IMR-90 (cell line): ENCODE measurements at regions not wholly inside any gene's neighbourhood (a gene's known extent, or its start where the extent isn't known, plus 50 kb on each side); places are given as distances from the start of the nearest gene placed in this dataset.

Experiments
- CEBPB ChIP-seq: IDR thresholded peaks from 2 replicates; pipeline ENCODE4 v1.6.1; 2012; ENCODE audit warnings: low read depth, low read length, improper control_type of control experiment
- CHD1 ChIP-seq: IDR thresholded peaks from 2 replicates; pipeline ENCODE4 v1.6.1; 2012; ENCODE audit warnings: low read depth, low read length, improper control_type of control experiment
- CTCF ChIP-seq: conservative IDR thresholded peaks from 2 replicates; pipeline ENCODE4 v1.5.1; 2012; ENCODE audit warnings: mild to moderate bottlenecking, low read depth, low read length, improper control_type of control experiment
- NFE2L2 ChIP-seq: fragments of 150-350 bp; IDR thresholded peaks from 2 replicates; pipeline ENCODE4 v1.6.1; 2016; ENCODE audit warnings: low read depth, mild to moderate bottlenecking, low read length
- POLR2A ChIP-seq: IDR thresholded peaks from 2 replicates; pipeline ENCODE4 v1.6.1; 2012; ENCODE audit warnings: mild to moderate bottlenecking, low read depth, low read length
- SMC3 ChIP-seq: fragments of 150-350 bp; IDR thresholded peaks from 2 replicates; pipeline ENCODE4 v1.6.1; 2016; ENCODE audit warnings: low read depth, mild to moderate bottlenecking, antibody characterized with exemption, low read length, moderate library complexity

GRCh38 chr6:28725890-28726348, 197.9 kb downstream of the TRIM27 start:
- TF ChIP-seq POLR2A, result no peak
- no peak for TF ChIP-seq CEBPB
- no peak for TF ChIP-seq CTCF
- TF ChIP-seq CHD1, result no peak
- no peak for TF ChIP-seq SMC3
- TF ChIP-seq NFE2L2, result no peak
